ENCODE measurements at regions not wholly inside any gene's neighbourhood (a gene's known extent, or its start where the extent isn't known, plus 50 kb on each side); places are given as distances from the start of the nearest gene placed in this dataset.

DNA sequence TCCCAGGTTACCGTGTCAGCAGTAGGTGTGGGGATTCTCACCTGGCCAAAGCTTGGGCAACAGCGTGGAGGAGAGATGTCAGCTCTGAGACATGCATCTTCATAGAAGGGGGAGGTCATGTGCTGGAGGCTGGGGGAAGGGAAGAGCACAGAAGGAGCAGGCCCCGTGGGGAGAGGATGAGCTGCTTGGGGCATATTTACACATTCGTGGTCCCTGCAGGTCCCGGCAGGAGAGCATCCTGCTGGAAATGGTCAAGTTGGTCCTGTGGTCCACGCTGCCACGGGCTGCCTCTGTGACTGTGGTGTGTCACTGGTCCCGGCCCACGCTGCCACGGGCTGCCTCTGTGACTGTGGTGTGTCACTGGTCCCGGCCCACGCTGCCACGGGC is 195.1 kb upstream of the TWIST2 start:
- TF ChIP-seq, protein P1, sequence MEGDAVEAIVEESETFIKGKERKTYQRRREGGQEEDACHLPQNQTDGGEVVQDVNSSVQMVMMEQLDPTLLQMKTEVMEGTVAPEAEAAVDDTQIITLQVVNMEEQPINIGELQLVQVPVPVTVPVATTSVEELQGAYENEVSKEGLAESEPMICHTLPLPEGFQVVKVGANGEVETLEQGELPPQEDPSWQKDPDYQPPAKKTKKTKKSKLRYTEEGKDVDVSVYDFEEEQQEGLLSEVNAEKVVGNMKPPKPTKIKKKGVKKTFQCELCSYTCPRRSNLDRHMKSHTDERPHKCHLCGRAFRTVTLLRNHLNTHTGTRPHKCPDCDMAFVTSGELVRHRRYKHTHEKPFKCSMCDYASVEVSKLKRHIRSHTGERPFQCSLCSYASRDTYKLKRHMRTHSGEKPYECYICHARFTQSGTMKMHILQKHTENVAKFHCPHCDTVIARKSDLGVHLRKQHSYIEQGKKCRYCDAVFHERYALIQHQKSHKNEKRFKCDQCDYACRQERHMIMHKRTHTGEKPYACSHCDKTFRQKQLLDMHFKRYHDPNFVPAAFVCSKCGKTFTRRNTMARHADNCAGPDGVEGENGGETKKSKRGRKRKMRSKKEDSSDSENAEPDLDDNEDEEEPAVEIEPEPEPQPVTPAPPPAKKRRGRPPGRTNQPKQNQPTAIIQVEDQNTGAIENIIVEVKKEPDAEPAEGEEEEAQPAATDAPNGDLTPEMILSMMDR (IDR thresholded peaks at IDR 0.05) = no peak
- TF ChIP-seq POLR2A (IDR thresholded peaks at IDR 0.05) = no peak
